Adrenal gland (tissue), 9 donors: ENCODE measurements at regions not wholly inside any gene's neighbourhood (a gene's known extent, or its start where the extent isn't known, plus 50 kb on each side); places are given as distances from the start of the nearest gene placed in this dataset.

ENCODE experiments used
- DNase-seq, 7 donors: peaks; one replicate each; pipeline ENCODE4 v3.0.0-alpha.2; 2019 to 2020
- H3K27ac ChIP-seq, 5 donors: fragments of 200-600 bp; sonication (generic) in 4 of 5; 1 replicate in 3 of 5; 2 replicates in 2 of 5; pipeline versions ENCODE4 v1.5.1 to v1.8.0; 2016 to 2020; ENCODE audit warnings: mild to moderate bottlenecking in 1 of 5
- H3K27me3 ChIP-seq: fragments of 200-600 bp; 2 replicates; pipeline ENCODE4 v1.8.0; 2021
- H3K36me3 ChIP-seq, 2 donors: fragments of 200-600 bp; replicated peaks in 1 of 2; 1 replicate in 1 of 2; 2 replicates in 1 of 2; pipeline versions ENCODE4 v1.5.1 to v1.8.0; 2018 to 2022
- H3K4me1 ChIP-seq, 2 donors: fragments of 200-600 bp; replicated peaks in 1 of 2; 1 replicate in 1 of 2; 2 replicates in 1 of 2; pipeline versions ENCODE4 v1.5.1 to v1.8.0; 2018 to 2021
- H3K4me3 ChIP-seq, 4 donors: fragments of 200-600 bp; sonication (generic) in 3 of 4; one replicate each; pipeline ENCODE4 v1.5.1; 2016 to 2018
- H3K9me3 ChIP-seq, 3 donors: fragments of 200-600 bp; sonication (generic) in 1 of 3; replicated peaks in 1 of 3; 1 replicate in 2 of 3; 2 replicates in 1 of 3; pipeline versions ENCODE4 v1.5.1 to v1.8.0; 2016 to 2021
- CTCF ChIP-seq, 6 experiments: fragments of 450-650 bp in 4 of 6; fragments of 200-600 bp in 2 of 6; sonication (generic) in 1 of 6; IDR thresholded peaks; 1 replicate in 5 of 6; 2 replicates in 1 of 6; pipeline versions ENCODE4 v1.5.1 to v1.8.0; 2016 to 2021; ENCODE audit warnings: antibody characterized with exemption in 6 of 6, mild to moderate bottlenecking in 2 of 6, moderate library complexity in 1 of 6
- POLR2A ChIP-seq, 2 donors: fragments of 450-650 bp; IDR thresholded peaks; one replicate each; pipeline ENCODE4 v1.6.1; 2017; ENCODE audit warnings: antibody characterized with exemption in 2 of 2, mild to moderate bottlenecking in 2 of 2, moderate library complexity in 1 of 2
- WGBS, 4 donors: extraction: QIAGEN DNeasy Blood & Tissue Kit in 2 of 4; methylation state at CpG; one replicate each; pipeline versions ENCODE4 v1.1.5 to v1.1.7; 2013 to 2017; 5-methylcytosine and 5-hydroxymethylcytosine counted together
- intact Hi-C, 2 donors: fragments of 100-400 bp; cut with DNase I; formaldehyde crosslinking; loops; one replicate each; pipeline versions ENCODE4 v1.14.1 to v1.15.0; 2022 to 2023
- donor health status: healthy with polysubstance abuse.
- donor health status: Bipolar disorder and iron deficiency.
- donor health status: DM: yes; HTN: yes; CAD: no.
- donor health status: DM: no; HTN: no; CAD: no.
- donor health status: DM: no; HTN: no; CAD: no.

GRCh38 chr2:223399357-223399957 is 202.7 kb downstream of the SCG2 start:
- DNase-seq = no peak
- peaks cover 0 to 6% (median 0%) of the 10 kb centered on the region in 3 donors for H3K9me3 ChIP-seq
- no peaks in the 10 kb centered on the region for H3K4me1 ChIP-seq
- 49 to 65% (median 63%) methylated on average over 3 of the region's 3 CpGs for WGBS, 4 donors
- H3K4me3 ChIP-seq = no peak overlapping the region
- no peaks in the 10 kb centered on the region for H3K27me3 ChIP-seq
- no peak for TF ChIP-seq CTCF (IDR thresholded peaks at IDR 0.05)
- intact Hi-C loops = no loop called here
- H3K27ac ChIP-seq = no peak overlapping the region
- H3K36me3 ChIP-seq = no peaks in the 10 kb centered on the region

- Histone ChIP-seq H3K4me3 (no peak overlapping the region), H3K27ac (no peak overlapping the region), H3K36me3 (no peaks in the 10 kb centered on the region), H3K4me1 (no peaks in the 10 kb centered on the region), H3K9me3 (no peaks in the 10 kb centered on the region), H3K27me3 (no peaks in the 10 kb centered on the region)
- no peak for DNase-seq
- no peak for TF ChIP-seq CTCF (IDR thresholded peaks at IDR 0.05)
- TF ChIP-seq POLR2A (IDR thresholded peaks at IDR 0.05) = no peak
- intact Hi-C loops = no loop called here
- 84 to 94% (median 90%) methylated on average over 1 of the region's 1 CpG for WGBS, 4 donors
Measured at GRCh38 chr2:223404616-223405015, 197.5 kb downstream of the SCG2 start.

- intact Hi-C loops = no loop called here
- Histone ChIP-seq H3K36me3 (no peaks in the 10 kb centered on the region), H3K27ac (no peak overlapping the region), H3K27me3 (no peaks in the 10 kb centered on the region), H3K9me3 (no peaks in the 10 kb centered on the region), H3K4me3 (no peak overlapping the region), H3K4me1 (no peaks in the 10 kb centered on the region)
- 77 to 90% (median 80%) methylated on average over 2 of the region's 2 CpGs for WGBS, 4 donors
- DNase-seq = peak in 6 of 7 donors; percentile 6 to 65 (median 22)
- no peak for TF ChIP-seq CTCF (IDR thresholded peaks at IDR 0.05)
- no peak for TF ChIP-seq POLR2A (IDR thresholded peaks at IDR 0.05)
Measured at GRCh38 chr2:223414646-223415045, 187.5 kb downstream of the SCG2 start.

- no peak for DNase-seq
- TF ChIP-seq CTCF (IDR thresholded peaks at IDR 0.05) (no peak), POLR2A (IDR thresholded peaks at IDR 0.05) (no peak)
- H3K4me1 ChIP-seq = no peaks in the 10 kb centered on the region
- H3K9me3 ChIP-seq = no peaks in the 10 kb centered on the region
- no peak overlapping the region for H3K4me3 ChIP-seq
- peak overlapping the region in 1 of 5 donors; percentile 39 for H3K27ac ChIP-seq
- H3K27me3 ChIP-seq = no peaks in the 10 kb centered on the region
- H3K36me3 ChIP-seq = no peaks in the 10 kb centered on the region
- intact Hi-C loops = no loop called here
- WGBS, 4 donors = 69 to 81% (median 80%) methylated on average over 1 of the region's 1 CpG
Measured at GRCh38 chr2:223415071-223415470, 187.1 kb downstream of the SCG2 start.
